Calu3 (cell line): ENCODE measurements at regions not wholly inside any gene's neighbourhood (a gene's known extent, or its start where the extent isn't known, plus 50 kb on each side); places are given as distances from the start of the nearest gene placed in this dataset.

Experiments used
- BruUV-seq: library from RNA; stranded (reverse); fragments of 400-500 nt; replicated peaks from 2 replicates; lab custom pipeline; 2021; lab: Mats Ljungman, UMichigan
- CTCF ChIA-PET: fragments of 300-600 bp; sonication (Branson Sonifier 250); formaldehyde crosslinking; loops from one replicate; lab custom pipeline; 2022; ENCODE audit warnings: antibody characterized with exemption; lab: Charles Lee
- DNase-seq: peaks from one replicate; pipeline ENCODE4 v3.0.0; 2022
- H3K27ac Mint-ChIP-seq: one replicate; pipeline ENCODE4 v1.8.0; 2022; ENCODE audit warnings: mixed read lengths; ENCODE audit not compliant: unreplicated experiment
- H3K27me3 Mint-ChIP-seq: one replicate; pipeline ENCODE4 v1.8.0; 2022; ENCODE audit warnings: mixed read lengths; ENCODE audit not compliant: unreplicated experiment
- H3K36me3 Mint-ChIP-seq: one replicate; pipeline ENCODE4 v1.8.0; 2022; ENCODE audit warnings: mild to moderate bottlenecking, moderate library complexity, mixed read lengths; ENCODE audit not compliant: insufficient read depth, unreplicated experiment
- H3K4me1 Mint-ChIP-seq: one replicate; pipeline ENCODE4 v1.8.0; 2022; ENCODE audit warnings: mild to moderate bottlenecking, low read depth, mixed read lengths; ENCODE audit not compliant: unreplicated experiment
- H3K4me3 Mint-ChIP-seq: one replicate; pipeline ENCODE4 v1.8.0; 2022; ENCODE audit warnings: mild to moderate bottlenecking, low read depth, moderate library complexity, mixed read lengths; ENCODE audit not compliant: unreplicated experiment
- H3K9me3 Mint-ChIP-seq: one replicate; pipeline ENCODE4 v1.8.0; 2022; ENCODE audit warnings: low read depth, mixed read lengths; ENCODE audit not compliant: unreplicated experiment
- CTCF ChIP-seq: fragments of 200-600 bp; IDR thresholded peaks from one replicate; pipeline ENCODE4 v1.8.0; 2022; ENCODE audit warnings: antibody characterized with exemption; ENCODE audit not compliant: unreplicated experiment
- intact Hi-C: fragments of 100-400 bp; cut with micrococcal nuclease; formaldehyde crosslinking; loops from one replicate; pipeline ENCODE4 v1.10.0; 2022; ENCODE audit not compliant: unreplicated experiment

- Mint-ChIP-seq H3K4me3 (no peak overlapping the region), H3K4me1 (no peaks in the 10 kb centered on the region), H3K9me3 (peaks cover 5% of the 10 kb centered on the region), H3K27ac (no peak overlapping the region), H3K27me3 (peaks cover 48% of the 10 kb centered on the region), H3K36me3 (no peaks in the 10 kb centered on the region)
- CTCF ChIA-PET: no interaction called here
- no peak for TF ChIP-seq CTCF
- intact Hi-C loops: no loop called here
- DNase-seq: no peak
- no TSS peak for BruUV-seq
These were observed 67.9 kb upstream of the PLXNC1 start for GRCh38 chr12:94080341-94081009.

- TF ChIP-seq CTCF: no peak
- CTCF ChIA-PET: no interaction called here
- peaks cover 5% of the 10 kb centered on the region for H3K9me3 Mint-ChIP-seq
- peaks cover 26% of the 10 kb centered on the region for H3K27me3 Mint-ChIP-seq
- H3K4me3 Mint-ChIP-seq: no peak overlapping the region
- no peaks in the 10 kb centered on the region for H3K36me3 Mint-ChIP-seq
- no peak for DNase-seq
- no TSS peak for BruUV-seq
- intact Hi-C loops: no loop called here
- H3K4me1 Mint-ChIP-seq: no peaks in the 10 kb centered on the region
- no peak overlapping the region for H3K27ac Mint-ChIP-seq
These were observed 65.7 kb upstream of the PLXNC1 start for GRCh38 chr12:94082690-94083089.

- no peak for DNase-seq
- BruUV-seq: no TSS peak
- CTCF ChIA-PET: interaction anchor here (1.2 kb wide), 1 partner anchor 12 kb away, joined by 4 read pairs; no protein-coding TSS in a partner anchor
- TF ChIP-seq CTCF: no peak
- peaks cover 46% of the 10 kb centered on the region for H3K27me3 Mint-ChIP-seq
- H3K27ac Mint-ChIP-seq: no peak overlapping the region
- no peaks in the 10 kb centered on the region for H3K36me3 Mint-ChIP-seq
- H3K4me3 Mint-ChIP-seq: no peak overlapping the region
- H3K4me1 Mint-ChIP-seq: no peaks in the 10 kb centered on the region
- intact Hi-C loops: no loop called here
- no peaks in the 10 kb centered on the region for H3K9me3 Mint-ChIP-seq
These were observed 58.5 kb upstream of the PLXNC1 start for GRCh38 chr12:94089891-94090290.

- no peak overlapping the region for H3K27ac Mint-ChIP-seq
- H3K9me3 Mint-ChIP-seq: no peaks in the 10 kb centered on the region
- intact Hi-C loops: no loop called here
- no peaks in the 10 kb centered on the region for H3K4me1 Mint-ChIP-seq
- H3K4me3 Mint-ChIP-seq: no peak overlapping the region
- DNase-seq: no peak
- H3K36me3 Mint-ChIP-seq: no peaks in the 10 kb centered on the region
- CTCF ChIA-PET: interaction anchor here (0.6 to 0.8 kb wide), 2 partner anchors 121 to 577 kb away, joined by 3 read pairs; no protein-coding TSS in a partner anchor
- peaks cover 46% of the 10 kb centered on the region for H3K27me3 Mint-ChIP-seq
- TF ChIP-seq CTCF: no peak
- BruUV-seq: no TSS peak
These were observed 56.8 kb upstream of the PLXNC1 start for GRCh38 chr12:94091624-94092023.
